ENCODE measurements at regions not wholly inside any gene's neighbourhood (a gene's known extent, or its start where the extent isn't known, plus 50 kb on each side); places are given as distances from the start of the nearest gene placed in this dataset.

DNA sequence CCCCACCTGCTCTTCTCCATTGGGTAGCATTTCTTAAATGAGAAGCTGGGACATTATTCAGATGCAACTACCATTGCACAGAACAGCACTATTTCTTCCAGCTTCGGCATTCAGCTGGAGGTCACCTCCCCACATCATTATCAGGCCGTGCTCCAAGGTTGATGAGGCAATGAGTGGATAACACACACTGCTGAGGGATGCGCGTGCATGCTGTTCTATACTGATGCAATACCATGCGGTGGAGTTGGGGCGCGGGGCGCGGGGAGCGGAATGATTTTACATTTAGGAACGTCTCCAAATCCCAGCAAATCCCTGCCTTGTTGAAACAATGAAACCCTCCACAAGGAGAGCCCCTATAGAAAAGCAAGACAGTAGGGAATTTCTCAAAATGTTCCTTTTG, 283.4 kb downstream of the GRIN2B start:
- no peak overlapping the region for H3K27ac ChIP-seq
- no peaks in the 10 kb centered on the region for H3K27me3 ChIP-seq (replicated peaks; ENCODE audit: insufficient read depth)
- H3K9me3 ChIP-seq: no peaks in the 10 kb centered on the region
- H3K4me3 ChIP-seq: no peak overlapping the region
- 83% methylated on average over 11 of the region's 11 CpGs for WGBS
- H3K4me1 ChIP-seq (replicated peaks): no peaks in the 10 kb centered on the region
- no peak for DNase-seq (ENCODE audit: low spot score)
- intact Hi-C loops (cut with DNase I): no loop called here
- TF ChIP-seq POLR2A (IDR thresholded peaks at IDR 0.05) (no peak), POLR2AphosphoS5 (IDR thresholded peaks at IDR 0.05) (no peak)
- TF ChIP-seq, protein P1, sequence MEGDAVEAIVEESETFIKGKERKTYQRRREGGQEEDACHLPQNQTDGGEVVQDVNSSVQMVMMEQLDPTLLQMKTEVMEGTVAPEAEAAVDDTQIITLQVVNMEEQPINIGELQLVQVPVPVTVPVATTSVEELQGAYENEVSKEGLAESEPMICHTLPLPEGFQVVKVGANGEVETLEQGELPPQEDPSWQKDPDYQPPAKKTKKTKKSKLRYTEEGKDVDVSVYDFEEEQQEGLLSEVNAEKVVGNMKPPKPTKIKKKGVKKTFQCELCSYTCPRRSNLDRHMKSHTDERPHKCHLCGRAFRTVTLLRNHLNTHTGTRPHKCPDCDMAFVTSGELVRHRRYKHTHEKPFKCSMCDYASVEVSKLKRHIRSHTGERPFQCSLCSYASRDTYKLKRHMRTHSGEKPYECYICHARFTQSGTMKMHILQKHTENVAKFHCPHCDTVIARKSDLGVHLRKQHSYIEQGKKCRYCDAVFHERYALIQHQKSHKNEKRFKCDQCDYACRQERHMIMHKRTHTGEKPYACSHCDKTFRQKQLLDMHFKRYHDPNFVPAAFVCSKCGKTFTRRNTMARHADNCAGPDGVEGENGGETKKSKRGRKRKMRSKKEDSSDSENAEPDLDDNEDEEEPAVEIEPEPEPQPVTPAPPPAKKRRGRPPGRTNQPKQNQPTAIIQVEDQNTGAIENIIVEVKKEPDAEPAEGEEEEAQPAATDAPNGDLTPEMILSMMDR (IDR thresholded peaks at IDR 0.05): no peak
- H3K36me3 ChIP-seq: no peaks in the 10 kb centered on the region

DNA sequence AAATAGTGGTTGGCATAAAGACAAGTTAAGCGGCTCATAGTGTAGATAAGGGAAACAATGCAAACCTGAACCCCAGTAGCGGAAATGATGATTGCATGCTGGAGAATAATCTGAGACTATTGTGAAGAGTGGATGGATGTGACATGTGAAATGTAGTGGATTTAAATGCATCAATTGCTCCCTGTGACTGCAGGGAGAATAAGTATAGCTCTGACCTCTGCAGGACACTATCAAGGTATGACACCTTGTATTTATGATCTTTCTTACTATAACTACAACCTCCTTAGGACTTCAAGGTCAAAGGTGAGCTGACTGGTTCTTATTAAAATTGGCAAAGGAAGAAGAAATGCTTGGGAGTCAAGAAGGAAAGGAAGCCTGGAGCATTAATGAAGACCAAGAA, 285.6 kb downstream of the GRIN2B start:
- intact Hi-C loops (cut with DNase I): no loop called here
- no peak for DNase-seq (ENCODE audit: low spot score)
- no peak overlapping the region for H3K4me3 ChIP-seq
- H3K4me1 ChIP-seq (replicated peaks): no peaks in the 10 kb centered on the region
- no peaks in the 10 kb centered on the region for H3K27me3 ChIP-seq (replicated peaks; ENCODE audit: insufficient read depth)
- WGBS: 95% methylated on average over 2 of the region's 2 CpGs
- TF ChIP-seq POLR2A (IDR thresholded peaks at IDR 0.05) (no peak), POLR2AphosphoS5 (IDR thresholded peaks at IDR 0.05) (no peak)
- TF ChIP-seq, protein P1 (IDR thresholded peaks at IDR 0.05): no peak
- H3K27ac ChIP-seq: no peak overlapping the region
- no peaks in the 10 kb centered on the region for H3K9me3 ChIP-seq
- H3K36me3 ChIP-seq: no peaks in the 10 kb centered on the region

DNA sequence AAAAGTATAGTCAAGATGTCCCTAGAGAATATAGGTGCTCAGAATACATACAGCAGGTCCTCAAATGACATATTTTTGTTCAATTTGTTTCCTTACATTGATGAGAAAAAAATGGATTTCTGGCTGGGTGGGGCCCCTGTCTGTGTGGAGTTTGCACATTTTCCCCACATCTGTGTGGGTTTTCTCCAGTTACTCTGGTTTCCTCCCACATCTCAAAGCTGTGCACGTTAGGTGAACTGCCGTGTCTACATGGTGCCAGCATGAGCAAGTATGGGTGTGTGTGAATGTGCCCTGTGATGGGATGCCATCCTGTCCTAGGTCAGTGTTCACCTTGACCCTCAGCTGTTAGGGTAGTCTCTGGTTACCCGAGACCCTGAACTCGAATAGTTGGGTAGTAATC, 289.1 kb downstream of the GRIN2B start:
- intact Hi-C loops (cut with DNase I): no loop called here
- TF ChIP-seq POLR2AphosphoS5 (IDR thresholded peaks at IDR 0.05) (no peak), POLR2A (IDR thresholded peaks at IDR 0.05) (no peak)
- TF ChIP-seq, protein P1 (IDR thresholded peaks at IDR 0.05): no peak
- Histone ChIP-seq H3K9me3 (no peaks in the 10 kb centered on the region), H3K27ac (no peak overlapping the region), H3K36me3 (no peaks in the 10 kb centered on the region), H3K4me3 (no peak overlapping the region), H3K4me1 (replicated peaks) (no peaks in the 10 kb centered on the region), H3K27me3 (replicated peaks; ENCODE audit: insufficient read depth) (no peaks in the 10 kb centered on the region)
- 88% methylated on average over 4 of the region's 4 CpGs for WGBS
- no peak for DNase-seq (ENCODE audit: low spot score)

DNA sequence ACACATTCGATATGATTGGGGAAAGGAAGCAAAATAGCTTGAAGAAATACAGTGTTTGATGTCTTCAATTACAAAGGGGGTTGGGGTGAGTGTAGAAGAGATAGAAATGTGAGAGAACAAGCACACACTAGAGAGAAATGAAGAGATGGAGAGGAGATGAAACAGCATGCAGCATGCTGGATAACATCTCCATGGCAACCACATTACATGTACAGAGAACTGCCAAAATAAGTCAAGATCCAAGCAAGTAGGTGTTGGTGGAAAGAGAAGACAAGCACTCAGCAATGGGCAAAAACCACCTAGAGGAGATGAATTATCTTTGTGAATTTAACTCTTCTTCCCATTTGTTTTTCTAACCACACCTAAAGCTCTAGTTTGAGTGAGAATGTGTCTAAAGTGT, 289.8 kb downstream of the GRIN2B start:
- intact Hi-C loops (cut with DNase I): no loop called here
- Histone ChIP-seq H3K9me3 (no peaks in the 10 kb centered on the region), H3K27me3 (replicated peaks; ENCODE audit: insufficient read depth) (no peaks in the 10 kb centered on the region), H3K36me3 (no peaks in the 10 kb centered on the region), H3K27ac (no peak overlapping the region), H3K4me3 (no peak overlapping the region), H3K4me1 (replicated peaks) (no peaks in the 10 kb centered on the region)
- no peak for DNase-seq (ENCODE audit: low spot score)
- TF ChIP-seq POLR2AphosphoS5 (IDR thresholded peaks at IDR 0.05) (no peak), POLR2A (IDR thresholded peaks at IDR 0.05) (no peak)
- TF ChIP-seq, protein P1 (IDR thresholded peaks at IDR 0.05): no peak
- WGBS: 81% methylated on average over 1 of the region's 1 CpG

DNA sequence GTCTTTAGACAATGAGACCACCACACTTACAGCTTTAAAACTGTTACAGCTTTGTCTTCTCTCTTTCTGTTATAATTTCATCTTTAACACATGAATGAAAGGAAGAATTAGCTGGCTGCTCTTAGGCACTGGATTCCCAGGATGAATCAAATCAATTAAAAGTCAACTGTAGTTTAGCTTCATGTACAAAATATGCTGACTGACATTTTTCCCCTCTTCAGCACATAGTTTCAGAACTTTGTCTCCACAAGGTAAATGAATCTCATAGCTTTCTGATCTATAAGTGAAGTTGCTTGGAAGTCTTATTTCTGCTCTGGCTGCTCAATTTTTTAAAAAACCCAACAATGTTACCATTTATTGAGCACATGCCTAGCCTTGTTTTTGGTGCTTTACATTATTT, 293.8 kb downstream of the GRIN2B start:
- intact Hi-C loops (cut with DNase I): no loop called here
- H3K9me3 ChIP-seq: no peaks in the 10 kb centered on the region
- H3K27me3 ChIP-seq (replicated peaks; ENCODE audit: insufficient read depth): no peaks in the 10 kb centered on the region
- no peaks in the 10 kb centered on the region for H3K4me1 ChIP-seq (replicated peaks)
- H3K27ac ChIP-seq: no peak overlapping the region
- H3K4me3 ChIP-seq: no peak overlapping the region
- TF ChIP-seq, protein P1 (IDR thresholded peaks at IDR 0.05): no peak
- TF ChIP-seq POLR2A (IDR thresholded peaks at IDR 0.05): no peak
- no peak for TF ChIP-seq POLR2AphosphoS5 (IDR thresholded peaks at IDR 0.05)
- H3K36me3 ChIP-seq: no peaks in the 10 kb centered on the region
- no peak for DNase-seq (ENCODE audit: low spot score)
